Testis (tissue), 2 donors: ENCODE measurements at regions not wholly inside any gene's neighbourhood (a gene's known extent, or its start where the extent isn't known, plus 50 kb on each side); places are given as distances from the start of the nearest gene placed in this dataset.

Source experiments
- POLR2A ChIP-seq: fragments of 450-650 bp; IDR thresholded peaks from one replicate; pipeline ENCODE4 v1.6.1; 2017; ENCODE audit warnings: antibody characterized with exemption, mild to moderate bottlenecking, moderate library complexity
- TF ChIP-seq, protein P1 (sequence below), 3 experiments: fragments of 450-650 bp in 2 of 3; fragments of 200-600 bp in 1 of 3; sonication (generic) in 1 of 3; IDR thresholded peaks; one replicate each; pipeline ENCODE4 v1.5.1; 2016 to 2019; ENCODE audit warnings: antibody characterized with exemption in 3 of 3, mild to moderate bottlenecking in 2 of 3, moderate library complexity in 1 of 3

GRCh38 chr10:30133198-30133597, 73.8 kb upstream of the JCAD start:
- TF ChIP-seq, protein P1, sequence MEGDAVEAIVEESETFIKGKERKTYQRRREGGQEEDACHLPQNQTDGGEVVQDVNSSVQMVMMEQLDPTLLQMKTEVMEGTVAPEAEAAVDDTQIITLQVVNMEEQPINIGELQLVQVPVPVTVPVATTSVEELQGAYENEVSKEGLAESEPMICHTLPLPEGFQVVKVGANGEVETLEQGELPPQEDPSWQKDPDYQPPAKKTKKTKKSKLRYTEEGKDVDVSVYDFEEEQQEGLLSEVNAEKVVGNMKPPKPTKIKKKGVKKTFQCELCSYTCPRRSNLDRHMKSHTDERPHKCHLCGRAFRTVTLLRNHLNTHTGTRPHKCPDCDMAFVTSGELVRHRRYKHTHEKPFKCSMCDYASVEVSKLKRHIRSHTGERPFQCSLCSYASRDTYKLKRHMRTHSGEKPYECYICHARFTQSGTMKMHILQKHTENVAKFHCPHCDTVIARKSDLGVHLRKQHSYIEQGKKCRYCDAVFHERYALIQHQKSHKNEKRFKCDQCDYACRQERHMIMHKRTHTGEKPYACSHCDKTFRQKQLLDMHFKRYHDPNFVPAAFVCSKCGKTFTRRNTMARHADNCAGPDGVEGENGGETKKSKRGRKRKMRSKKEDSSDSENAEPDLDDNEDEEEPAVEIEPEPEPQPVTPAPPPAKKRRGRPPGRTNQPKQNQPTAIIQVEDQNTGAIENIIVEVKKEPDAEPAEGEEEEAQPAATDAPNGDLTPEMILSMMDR (IDR thresholded peaks at IDR 0.05) = no peak
- TF ChIP-seq POLR2A = no peak
